22Rv1 (cell line): ENCODE measurements at regions not wholly inside any gene's neighbourhood (a gene's known extent, or its start where the extent isn't known, plus 50 kb on each side); places are given as distances from the start of the nearest gene placed in this dataset.

Source experiments
- H3K27ac ChIP-seq: fragments of 450-650 bp; 2 replicates; pipeline ENCODE4 v1.5.1; 2017
- CTCF ChIP-seq: fragments of 450-650 bp; IDR thresholded peaks from 2 replicates; pipeline ENCODE4 v1.5.1; 2017; ENCODE audit warnings: mild to moderate bottlenecking
- ZFX ChIP-seq: fragments of 450-650 bp; IDR thresholded peaks from 2 replicates; pipeline ENCODE4 v1.6.1; 2017; ENCODE audit warnings: antibody characterized with exemption, borderline replicate concordance

- TF ChIP-seq ZFX, result no peak
- no peak for TF ChIP-seq CTCF
- no peak overlapping the region for H3K27ac ChIP-seq
These were observed 595.2 kb downstream of the METTL15 start for GRCh38 chr11:28703371-28703770.

GRCh38 chr11:28702871-28703270 is 594.7 kb downstream of the METTL15 start:
- TF ChIP-seq ZFX, result no peak
- no peak overlapping the region for H3K27ac ChIP-seq

DNA sequence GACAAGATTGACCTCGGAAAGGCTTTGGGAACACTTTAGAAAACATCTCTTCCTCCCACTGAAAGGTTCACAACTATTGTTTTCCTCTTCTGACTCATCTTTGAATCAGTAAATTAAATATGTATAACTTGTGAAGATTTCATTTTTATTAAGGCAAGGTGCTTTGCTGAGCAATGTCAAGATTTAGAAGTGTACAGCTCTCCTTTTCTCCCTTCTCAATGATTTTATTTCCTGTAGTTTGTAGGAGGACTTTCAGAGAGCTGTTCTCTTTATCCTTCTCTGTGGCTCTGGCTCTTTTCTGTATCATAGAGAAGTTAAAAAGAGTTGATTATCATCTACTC is 594.2 kb downstream of the METTL15 start:
- no peak for TF ChIP-seq CTCF
- TF ChIP-seq ZFX, result no peak
- H3K27ac ChIP-seq, result no peak overlapping the region

GRCh38 chr11:28701760-28702449 is 593.7 kb downstream of the METTL15 start:
- TF ChIP-seq CTCF (no peak), ZFX (no peak)
- H3K27ac ChIP-seq, result no peak overlapping the region

DNA sequence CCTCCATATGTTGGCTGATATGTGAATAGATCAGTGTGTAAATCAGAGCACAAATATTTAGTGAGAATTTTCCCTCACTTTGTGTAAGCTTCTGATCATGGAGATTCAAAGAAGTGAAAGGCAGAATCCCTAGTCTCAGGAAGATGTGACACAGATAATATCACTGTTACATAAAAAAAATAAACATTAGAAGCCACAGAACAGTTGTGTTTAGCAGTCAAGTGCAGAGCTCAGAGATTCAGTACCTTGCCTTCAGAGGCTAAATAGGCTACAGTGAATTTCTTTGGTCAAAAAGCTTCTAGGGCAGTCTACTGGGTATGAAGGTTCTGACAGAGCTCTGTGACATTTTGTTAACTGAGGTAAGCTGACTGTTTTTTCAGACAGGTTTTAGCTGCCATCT is 591.5 kb downstream of the METTL15 start:
- no peak overlapping the region for H3K27ac ChIP-seq

GRCh38 chr11:28697920-28698827 is 590.0 kb downstream of the METTL15 start:
- H3K27ac ChIP-seq, result no peak overlapping the region
- TF ChIP-seq CTCF (peak; percentile 92), ZFX (no peak)

More for the DNA sequence above, 591.5 kb downstream of the METTL15 start:
- no peak for TF ChIP-seq ZFX
- no peak for TF ChIP-seq CTCF

DNA sequence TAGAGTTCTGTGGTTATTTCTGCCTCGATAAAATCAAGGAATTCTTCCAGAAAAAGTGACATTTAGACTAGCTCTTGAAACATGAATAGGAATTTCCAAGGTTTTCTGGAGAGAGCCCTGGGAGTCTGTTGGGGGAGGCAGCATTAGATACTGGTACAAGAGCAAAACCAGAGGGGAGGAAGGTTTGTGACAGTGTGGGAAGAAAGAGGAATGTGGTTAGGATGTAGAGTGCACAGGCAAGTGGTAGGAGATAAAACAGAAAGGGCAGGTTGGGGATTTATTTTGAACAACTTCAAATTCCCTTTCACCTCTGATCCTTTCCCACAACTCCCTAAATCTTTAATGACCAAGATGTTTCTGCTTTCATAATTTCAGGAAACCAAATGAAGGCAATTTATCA is 588.4 kb downstream of the METTL15 start:
- H3K27ac ChIP-seq, result no peak overlapping the region
- TF ChIP-seq ZFX, result no peak
- no peak for TF ChIP-seq CTCF

- no peak overlapping the region for H3K27ac ChIP-seq
- TF ChIP-seq ZFX (no peak), CTCF (no peak)
These were observed 582.6 kb downstream of the METTL15 start for GRCh38 chr11:28690746-28691145.
